Trophoblast cell (in vitro differentiated cells and primary cell): ENCODE measurements at regions not wholly inside any gene's neighbourhood (a gene's known extent, or its start where the extent isn't known, plus 50 kb on each side); places are given as distances from the start of the nearest gene placed in this dataset.

Source experiments
- DNase-seq, 2 donors: peaks; one replicate each; pipeline ENCODE4 v3.0.0-alpha.2; 2016
- H2AFZ ChIP-seq: 2 replicates; pipeline ENCODE4 v1.6.1; 2013; ENCODE audit warnings: low read length, moderate library complexity, mild to moderate bottlenecking; ENCODE audit not compliant: insufficient read depth, poor library complexity
- H2AK5ac ChIP-seq: 2 replicates; pipeline ENCODE4 v1.6.1; 2013; ENCODE audit warnings: mild to moderate bottlenecking, low read length
- H2BK120ac ChIP-seq: 2 replicates; pipeline ENCODE4 v1.6.1; 2013; ENCODE audit warnings: low read length, mild to moderate bottlenecking, moderate library complexity; ENCODE audit not compliant: insufficient read depth, poor library complexity
- H2BK12ac ChIP-seq: 2 replicates; pipeline ENCODE4 v1.6.1; 2013; ENCODE audit warnings: mild to moderate bottlenecking, low read length, moderate library complexity
- H2BK5ac ChIP-seq: 2 replicates; pipeline ENCODE4 v1.6.1; 2013; ENCODE audit warnings: low read length, low read depth, moderate library complexity, mild to moderate bottlenecking; ENCODE audit not compliant: poor library complexity
- H3K14ac ChIP-seq: 2 replicates; pipeline ENCODE4 v1.6.1; 2013; ENCODE audit warnings: mild to moderate bottlenecking, low read length
- H3K18ac ChIP-seq: 2 replicates; pipeline ENCODE4 v1.6.1; 2013; ENCODE audit warnings: mild to moderate bottlenecking, low read length
- H3K23ac ChIP-seq: 2 replicates; pipeline ENCODE4 v1.6.1; 2013; ENCODE audit warnings: low read length
- H3K27ac ChIP-seq: 2 replicates; pipeline ENCODE4 v1.5.1; 2013; ENCODE audit warnings: low read depth, mild to moderate bottlenecking, inconsistent platforms, low read length, moderate library complexity
- H3K27me3 ChIP-seq: 2 replicates; pipeline ENCODE4 v1.6.1; 2013; ENCODE audit warnings: inconsistent platforms, mild to moderate bottlenecking, low read length, moderate library complexity; ENCODE audit not compliant: insufficient read depth
- H3K36me3 ChIP-seq, 2 experiments: 1 replicate in 1 of 2; 2 replicates in 1 of 2; pipeline ENCODE4 v1.6.1; 2013; ENCODE audit warnings: low read length in 2 of 2, mild to moderate bottlenecking in 2 of 2, moderate library complexity in 1 of 2; ENCODE audit not compliant: insufficient read depth in 2 of 2, control insufficient read depth in 1 of 2
- H3K4ac ChIP-seq: 2 replicates; pipeline ENCODE4 v1.6.1; 2013; ENCODE audit warnings: low read depth, mild to moderate bottlenecking, low read length, moderate library complexity
- H3K4me1 ChIP-seq, 2 experiments: 1 replicate in 1 of 2; 2 replicates in 1 of 2; pipeline ENCODE4 v1.6.1; 2013; ENCODE audit warnings: low read length in 2 of 2, mild to moderate bottlenecking in 2 of 2, moderate library complexity in 1 of 2; ENCODE audit not compliant: insufficient read depth in 2 of 2, control insufficient read depth in 1 of 2
- H3K4me2 ChIP-seq: 2 replicates; pipeline ENCODE4 v1.6.1; 2013; ENCODE audit warnings: inconsistent platforms, mild to moderate bottlenecking, low read length, moderate library complexity
- H3K4me3 ChIP-seq: 2 replicates; pipeline ENCODE4 v1.5.1; 2013; ENCODE audit warnings: mild to moderate bottlenecking, low read depth, low read length, inconsistent platforms
- H3K79me1 ChIP-seq: one replicate; pipeline ENCODE4 v1.6.1; 2013; ENCODE audit warnings: low read length
- H3K79me2 ChIP-seq: 2 replicates; pipeline ENCODE4 v1.6.1; 2013; ENCODE audit warnings: low read length, mild to moderate bottlenecking; ENCODE audit not compliant: control insufficient read depth, insufficient read depth, poor library complexity
- H3K9ac ChIP-seq: 2 replicates; pipeline ENCODE4 v1.6.1; 2013; ENCODE audit warnings: mild to moderate bottlenecking, low read length
- H3K9me3 ChIP-seq: 2 replicates; pipeline ENCODE4 v1.6.1; 2013; ENCODE audit warnings: low read depth, mild to moderate bottlenecking, control low read depth, inconsistent platforms, low read length; ENCODE audit not compliant: insufficient read depth
- H4K12ac ChIP-seq: 2 replicates; pipeline ENCODE4 v1.6.1; 2013; ENCODE audit warnings: low read depth, mild to moderate bottlenecking, low read length, moderate library complexity
- H4K8ac ChIP-seq: 2 replicates; pipeline ENCODE4 v1.6.1; 2013; ENCODE audit warnings: low read depth, mild to moderate bottlenecking, low read length, moderate library complexity
- H4K91ac ChIP-seq: one replicate; pipeline ENCODE4 v1.6.1; 2013; ENCODE audit warnings: low read depth, mild to moderate bottlenecking, low read length, moderate library complexity
- WGBS: extraction: QIAGEN DNeasy Blood & Tissue Kit; methylation state at CpG from one replicate; pipeline ENCODE4 v1.1.7; 2013; ENCODE audit warnings: missing lambda C conversion rate; ENCODE audit not compliant: insufficient read length, insufficient coverage; ENCODE audit errors: extremely low coverage; 5-methylcytosine and 5-hydroxymethylcytosine counted together

DNA sequence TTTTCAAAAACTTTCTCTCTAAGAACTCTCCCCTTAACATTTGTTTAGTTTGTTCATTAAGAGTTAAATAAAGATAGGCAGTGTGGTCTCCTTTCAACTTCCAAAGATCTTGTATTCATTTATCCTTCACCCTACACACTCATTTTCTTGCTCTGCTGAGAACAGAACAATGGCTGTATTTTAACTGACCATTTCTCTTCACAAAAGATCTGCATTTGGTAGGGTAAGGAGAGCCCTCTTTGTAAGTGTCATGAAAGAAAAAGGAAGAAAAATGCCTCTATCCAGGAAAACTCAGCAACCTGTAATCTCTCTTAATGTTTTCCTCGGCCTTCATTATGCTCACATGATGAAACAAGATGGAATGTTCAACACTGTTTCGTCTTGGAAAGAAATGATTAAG is 193.7 kb upstream of the TLE4 start:
- Histone ChIP-seq H3K27ac (no peak overlapping the region), H3K9me3 (no peaks in the 10 kb centered on the region), H2AK5ac (no peak overlapping the region), H3K23ac (no peak overlapping the region), H4K12ac (no peak overlapping the region), H3K4me2 (no peak overlapping the region), H2BK12ac (no peak overlapping the region), H3K14ac (no peak overlapping the region), H3K79me2 (no peaks in the 10 kb centered on the region), H3K4me3 (no peak overlapping the region), H3K9ac (no peak overlapping the region), H3K79me1 (no peaks in the 10 kb centered on the region), H4K91ac (no peak overlapping the region), H3K4me1 (peaks cover 0 to 3% of the 10 kb centered on the region in 2 experiments), H3K18ac (no peak overlapping the region), H2BK120ac (no peak overlapping the region), H4K8ac (no peak overlapping the region), H3K4ac (no peak overlapping the region), H2AFZ (no peak overlapping the region), H3K36me3 (no peaks in the 10 kb centered on the region), H3K27me3 (no peaks in the 10 kb centered on the region), H2BK5ac (no peak overlapping the region)
- no peak for DNase-seq
- no CpG with 5 or more reads among the region's 2 CpGs for WGBS

- Histone ChIP-seq H3K4ac (no peak overlapping the region), H3K79me1 (no peaks in the 10 kb centered on the region), H3K36me3 (no peaks in the 10 kb centered on the region), H3K4me2 (no peak overlapping the region), H2AK5ac (no peak overlapping the region), H3K27me3 (no peaks in the 10 kb centered on the region), H3K9me3 (no peaks in the 10 kb centered on the region), H4K8ac (no peak overlapping the region), H3K18ac (no peak overlapping the region), H2BK120ac (no peak overlapping the region), H3K9ac (no peak overlapping the region), H2BK5ac (no peak overlapping the region), H3K27ac (no peak overlapping the region), H2AFZ (no peak overlapping the region), H3K4me1 (peaks cover 0 to 3% of the 10 kb centered on the region in 2 experiments), H4K12ac (no peak overlapping the region), H3K23ac (no peak overlapping the region), H3K4me3 (no peak overlapping the region), H3K79me2 (no peaks in the 10 kb centered on the region), H3K14ac (no peak overlapping the region), H2BK12ac (no peak overlapping the region), H4K91ac (no peak overlapping the region)
- no peak for DNase-seq
Observed at GRCh38 chr9:79382044-79382443, 189.7 kb upstream of the TLE4 start.

- Histone ChIP-seq H3K4me3 (no peak overlapping the region), H2AFZ (no peak overlapping the region), H3K9me3 (no peaks in the 10 kb centered on the region), H4K91ac (no peak overlapping the region), H4K8ac (no peak overlapping the region), H3K27me3 (no peaks in the 10 kb centered on the region), H2AK5ac (no peak overlapping the region), H2BK12ac (no peak overlapping the region), H3K27ac (no peak overlapping the region), H3K36me3 (no peaks in the 10 kb centered on the region), H4K12ac (no peak overlapping the region), H3K79me1 (no peaks in the 10 kb centered on the region), H2BK120ac (no peak overlapping the region), H3K4me1 (peaks cover 0 to 3% of the 10 kb centered on the region in 2 experiments), H3K14ac (no peak overlapping the region), H3K23ac (no peak overlapping the region), H3K79me2 (no peaks in the 10 kb centered on the region), H3K4me2 (no peak overlapping the region), H2BK5ac (no peak overlapping the region), H3K18ac (no peak overlapping the region), H3K9ac (no peak overlapping the region), H3K4ac (no peak overlapping the region)
- WGBS, result no CpG with 5 or more reads among the region's 2 CpGs
- no peak for DNase-seq
Observed at GRCh38 chr9:79382458-79382857, 189.3 kb upstream of the TLE4 start.

DNA sequence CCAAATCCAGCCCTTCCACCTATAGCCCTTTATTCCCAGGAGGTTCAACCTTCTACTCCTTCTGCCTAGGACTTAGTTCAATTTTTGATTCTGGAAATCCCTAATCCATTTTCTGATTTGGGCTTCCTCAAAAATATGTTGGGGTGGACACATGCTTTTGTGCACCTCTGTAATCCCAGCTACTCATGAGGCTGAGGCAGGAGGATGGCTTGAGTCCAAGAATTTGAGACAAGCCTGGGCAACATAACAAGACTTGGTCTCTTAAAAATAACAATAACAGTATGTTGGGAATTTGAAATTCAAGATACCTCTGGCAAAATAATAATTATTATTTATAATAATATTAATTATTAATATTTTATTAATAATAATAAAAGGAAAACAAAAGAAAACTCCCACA is 188.7 kb upstream of the TLE4 start:
- Histone ChIP-seq H2BK5ac (no peak overlapping the region), H3K9me3 (no peaks in the 10 kb centered on the region), H2BK12ac (no peak overlapping the region), H3K36me3 (no peaks in the 10 kb centered on the region), H2BK120ac (no peak overlapping the region), H3K18ac (no peak overlapping the region), H3K79me1 (no peaks in the 10 kb centered on the region), H4K12ac (no peak overlapping the region), H3K4me2 (no peak overlapping the region), H3K4ac (no peak overlapping the region), H4K8ac (no peak overlapping the region), H4K91ac (no peak overlapping the region), H3K4me1 (peaks cover 0 to 3% of the 10 kb centered on the region in 2 experiments), H2AFZ (no peak overlapping the region), H3K79me2 (no peaks in the 10 kb centered on the region), H3K4me3 (no peak overlapping the region), H2AK5ac (no peak overlapping the region), H3K27ac (no peak overlapping the region), H3K14ac (no peak overlapping the region), H3K23ac (no peak overlapping the region), H3K9ac (no peak overlapping the region), H3K27me3 (no peaks in the 10 kb centered on the region)
- DNase-seq, result no peak

- Histone ChIP-seq H3K23ac (no peak overlapping the region), H3K27ac (no peak overlapping the region), H2AK5ac (no peak overlapping the region), H3K79me2 (no peaks in the 10 kb centered on the region), H3K9me3 (no peaks in the 10 kb centered on the region), H4K91ac (no peak overlapping the region), H2BK5ac (no peak overlapping the region), H3K14ac (no peak overlapping the region), H2AFZ (no peak overlapping the region), H3K4me2 (no peak overlapping the region), H4K12ac (no peak overlapping the region), H4K8ac (no peak overlapping the region), H3K4ac (no peak overlapping the region), H2BK12ac (no peak overlapping the region), H3K4me3 (no peak overlapping the region), H3K36me3 (no peaks in the 10 kb centered on the region), H3K79me1 (no peaks in the 10 kb centered on the region), H3K27me3 (no peaks in the 10 kb centered on the region), H2BK120ac (no peak overlapping the region), H3K4me1 (peaks cover 0 to 3% of the 10 kb centered on the region in 2 experiments), H3K18ac (no peak overlapping the region), H3K9ac (no peak overlapping the region)
- no peak for DNase-seq
- WGBS, result no CpG with 5 or more reads among the region's 5 CpGs
Observed at GRCh38 chr9:79384091-79384490, 187.7 kb upstream of the TLE4 start.
